K562 (cell line): ENCODE measurements at regions not wholly inside any gene's neighbourhood (a gene's known extent, or its start where the extent isn't known, plus 50 kb on each side); places are given as distances from the start of the nearest gene placed in this dataset.

Experiments
- ATAC-seq: fragments of 200-7000 bp; cut with Tn5 transposase; 3 replicates; pipeline ENCODE4 v1.9.1; 2020; ENCODE audit warnings: moderate library complexity
- BruUV-seq: library from RNA; stranded (reverse); fragments of 400-500 nt; replicated peaks from 2 replicates; lab custom pipeline; 2021; lab: Mats Ljungman, UMichigan
- CTCF ChIA-PET: fragments of 300-600 bp; formaldehyde crosslinking; extraction: SDS; loops from one replicate; lab custom pipeline; 2021; ENCODE audit warnings: low intra/inter-chr PET ratio; lab: Yijun Ruan, JAX
- POLR2A ChIA-PET: fragments of 300-600, 350-650 bp; sonication (Branson Sonifier 250); formaldehyde crosslinking; extraction: SDS; loops from one replicate; lab custom pipeline; 2021; ENCODE audit warnings: antibody characterized with exemption, inconsistent platforms; lab: Yijun Ruan, JAX
- DNase-seq, 4 experiments: peaks; one replicate each; pipeline versions ENCODE4 v3.0.0 to v3.0.0-alpha.2; 2011 to 2018; ENCODE audit warnings: low spot score in 3 of 4, mixed read lengths in 3 of 4; ENCODE audit errors: extremely low read depth in 1 of 4
- FAIRE-seq: peaks from 2 replicates; lab custom pipeline; 2011; peaks lifted over from hg19 to GRCh38; lab: Jason Lieb, UNC
- H2AFZ ChIP-seq: 2 replicates; pipeline ENCODE4 v1.6.0; 2011; ENCODE audit warnings: low read depth, low read length, control low read depth, inconsistent platforms
- H3K27ac ChIP-seq: fragments of 200-600 bp; 3 replicates; pipeline ENCODE4 v1.8.0; 2011; ENCODE audit warnings: low read depth, mild to moderate bottlenecking, control low read depth, inconsistent platforms, low read length, moderate library complexity, mixed read lengths; ENCODE audit errors: extremely low read depth
- H3K27me3 ChIP-seq, 2 experiments: fragments of 300-600 bp in 1 of 2; 2 replicates in 1 of 2; 3 replicates in 1 of 2; pipeline versions ENCODE4 v1.6.0 to v1.8.0; 2011; ENCODE audit warnings: inconsistent platforms in 2 of 2, low read length in 2 of 2, mild to moderate bottlenecking in 1 of 2, mixed read lengths in 1 of 2, moderate library complexity in 1 of 2; ENCODE audit not compliant: control insufficient read depth in 2 of 2, insufficient read depth in 2 of 2
- H3K36me3 ChIP-seq: fragments of 300-600 bp; 3 replicates; pipeline ENCODE4 v1.8.0; 2011; ENCODE audit warnings: mild to moderate bottlenecking, low read length, inconsistent platforms; ENCODE audit not compliant: control insufficient read depth, insufficient read depth
- H3K4me1 ChIP-seq, 2 experiments: fragments of 200-600 bp in 1 of 2; replicated peaks in 1 of 2; 2 replicates in 1 of 2; 3 replicates in 1 of 2; pipeline versions ENCODE4 v1.5.1 to v1.8.0; 2011; ENCODE audit warnings: inconsistent platforms in 2 of 2, low read length in 2 of 2, mild to moderate bottlenecking in 1 of 2, mixed read lengths in 1 of 2, moderate library complexity in 1 of 2; ENCODE audit not compliant: control insufficient read depth in 2 of 2, insufficient read depth in 2 of 2
- H3K4me2 ChIP-seq: 2 replicates; pipeline ENCODE4 v1.6.1; 2011; ENCODE audit warnings: low read length, control low read depth, inconsistent platforms, mixed read lengths; ENCODE audit not compliant: insufficient read depth
- H3K4me3 ChIP-seq: fragments of 200-600 bp; sonication (generic), shearing (Covaris generic); 2 replicates; pipeline ENCODE4 v1.5.1; 2016; ENCODE audit warnings: control low read depth, inconsistent platforms
- H3K79me2 ChIP-seq: fragments of 200-600 bp; 3 replicates; pipeline ENCODE4 v1.8.0; 2011; ENCODE audit warnings: low read length, inconsistent platforms; ENCODE audit not compliant: control insufficient read depth, insufficient read depth
- H3K9ac ChIP-seq, 2 experiments: 2 replicates each; pipeline versions ENCODE4 v1.6.0 to v1.6.1; 2011; ENCODE audit warnings: low read depth in 2 of 2, low read length in 2 of 2, control low read depth in 1 of 2, inconsistent platforms in 1 of 2, mild to moderate bottlenecking in 1 of 2, mixed read lengths in 1 of 2; ENCODE audit not compliant: insufficient read depth in 1 of 2
- H3K9me1 ChIP-seq: one replicate; pipeline ENCODE4 v1.6.0; 2011; ENCODE audit warnings: inconsistent platforms, mild to moderate bottlenecking, low read length, moderate library complexity; ENCODE audit not compliant: control insufficient read depth, insufficient read depth
- H3K9me3 ChIP-seq: replicated peaks from 2 replicates; pipeline ENCODE4 v1.5.1; 2011; ENCODE audit warnings: low read depth, low read length, inconsistent platforms; ENCODE audit not compliant: control insufficient read depth, insufficient read depth
- H4K20me1 ChIP-seq: replicated peaks from 2 replicates; pipeline ENCODE4 v1.6.1; 2011; ENCODE audit warnings: low read length, inconsistent platforms, mixed read lengths; ENCODE audit not compliant: control insufficient read depth, insufficient read depth
- RAD21 ChIP-seq, 2 experiments: fragments of 250-450 bp in 1 of 2; fragments of 450-650 bp in 1 of 2; sonication (Bioruptor Pico) in 1 of 2; formaldehyde crosslinking in 1 of 2; IDR thresholded peaks in 1 of 2; conservative IDR thresholded peaks in 1 of 2; 2 replicates each; pipeline versions ENCODE4 v1.4.0 to v1.8.0; 2020 to 2022; ENCODE audit warnings: mild to moderate bottlenecking in 2 of 2, moderate library complexity in 1 of 2
- RBM25 ChIP-seq: fragments of 200-400 bp; formaldehyde crosslinking; IDR thresholded peaks from 2 replicates; pipeline ENCODE4 v1.6.1; 2018; ENCODE audit warnings: low read length, low read depth, moderate library complexity; ENCODE audit not compliant: severe bottlenecking
- SMC3 ChIP-seq: conservative IDR thresholded peaks from 2 replicates; pipeline ENCODE4 v1.6.1; 2011; ENCODE audit warnings: low read depth, low read length, improper control_type of control experiment; ENCODE audit not compliant: insufficient read depth
- ZBTB1 ChIP-seq: sonication (generic); formaldehyde crosslinking; IDR thresholded peaks from 2 replicates; pipeline ENCODE4 v1.8.1; 2023; ENCODE audit warnings: missing genetic modification reagents, low read depth, mild to moderate bottlenecking, borderline replicate concordance
- WGBS: fragments of 100-300 bp; shearing (Covaris generic); methylation state at CpG from one replicate; pipeline ENCODE4 v1.1.6; 2016; ENCODE audit warnings: low coverage, mixed read lengths; ENCODE audit not compliant: insufficient coverage; ENCODE audit errors: missing lambda C conversion rate; 5-methylcytosine and 5-hydroxymethylcytosine counted together
- in situ Hi-C: fragments of 300-500 bp; cut with MboI; formaldehyde crosslinking; loops from 4 replicates; pipeline ENCODE4 v1.15.0; 2018; ENCODE audit warnings: inconsistent platforms, mixed read lengths
- intact Hi-C: fragments of 100-400 bp; cut with micrococcal nuclease; formaldehyde crosslinking; loops from 2 replicates; pipeline ENCODE4 v1.14.2; 2022
- TF ChIP-seq, protein P1 (sequence below): fragments of 250-450 bp; sonication (Bioruptor Pico); IDR thresholded peaks from 2 replicates; pipeline ENCODE4 v1.4.0; 2020
- TF ChIP-seq, protein P2 (sequence below), 3 experiments: IDR thresholded peaks in 2 of 3; conservative IDR thresholded peaks in 1 of 3; 2 replicates each; pipeline ENCODE4 v1.5.1; 2011 to 2012; ENCODE audit warnings: low read length in 3 of 3, mild to moderate bottlenecking in 3 of 3, control low read depth in 2 of 3, improper control_type of control experiment in 1 of 3, inconsistent platforms in 1 of 3, low read depth in 1 of 3, mixed read lengths in 1 of 3, moderate library complexity in 1 of 3; ENCODE audit not compliant: insufficient read depth in 2 of 3

DNA sequence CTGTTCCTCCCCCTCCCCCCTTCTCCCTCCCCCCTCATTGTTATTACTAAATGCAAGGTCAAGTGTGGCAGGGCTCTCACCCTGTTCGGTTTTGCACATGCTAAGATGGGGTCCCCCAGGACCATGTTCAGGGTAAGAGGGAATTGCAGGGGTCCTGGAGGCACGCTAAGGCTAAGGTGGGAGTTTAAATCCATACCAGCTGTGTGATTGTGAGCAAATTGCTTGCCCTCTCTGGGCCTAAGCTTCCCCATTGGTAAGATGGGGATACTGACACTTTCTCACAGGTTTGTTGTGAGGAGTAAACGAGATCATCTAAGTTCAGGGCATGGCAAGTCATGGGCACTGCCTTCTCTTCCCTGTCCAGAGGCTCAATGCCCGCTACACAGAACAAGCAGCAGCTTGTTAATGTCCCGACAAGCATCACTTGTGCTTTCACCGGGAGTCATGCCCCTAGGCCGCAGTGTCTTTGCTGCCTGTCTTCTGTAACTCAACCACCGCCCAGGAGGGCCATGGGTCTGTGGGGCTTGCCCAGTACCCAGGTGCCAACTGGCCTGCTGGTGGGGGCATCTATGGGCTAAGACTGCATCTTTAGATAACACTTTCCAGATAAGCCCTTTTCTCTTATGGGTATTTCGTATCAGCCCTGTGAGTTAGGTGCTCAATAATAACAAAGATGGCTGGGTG, 279.1 kb downstream of the MYCN start:
- in situ Hi-C loops = no loop called here
- CTCF ChIA-PET = no interaction called here

GRCh38 chr2:16218625-16219024, 278.3 kb downstream of the MYCN start:
- Histone ChIP-seq H3K79me2 (no peaks in the 10 kb centered on the region), H3K4me1 (no peaks in the 10 kb centered on the region; a peak in 1 of 5 replicates), H3K36me3 (no peaks in the 10 kb centered on the region), H3K4me3 (no peak overlapping the region), H3K27ac (no peak overlapping the region), H3K4me2 (no peak overlapping the region), H3K27me3 (peaks cover 7 to 26% of the 10 kb centered on the region in 2 experiments; a peak in 3 of 5 replicates), H4K20me1 (no peaks in the 10 kb centered on the region), H3K9me1 (no peaks in the 10 kb centered on the region), H3K9me3 (no peaks in the 10 kb centered on the region), H3K9ac (no peak overlapping the region), H2AFZ (no peak overlapping the region)
- ATAC-seq (peak; percentile 89), DNase-seq (peak; percentile 17 to 39 (median 24)), FAIRE-seq (peak; percentile 46)
- CTCF ChIA-PET = no interaction called here
- TF ChIP-seq SMC3 = 0 out of 2 replicates have a peak, but pooled peaks have one; percentile 11
- TF ChIP-seq RAD21 (CRISPR knock-in tag; conservative IDR thresholded peaks at IDR 0.05 in 1 of 2, IDR thresholded peaks at IDR 0.05 in 1 of 2) = peak in 1 of 2 experiments; percentile 39; a peak in 1 of 4 replicates
- TF ChIP-seq, protein P1, sequence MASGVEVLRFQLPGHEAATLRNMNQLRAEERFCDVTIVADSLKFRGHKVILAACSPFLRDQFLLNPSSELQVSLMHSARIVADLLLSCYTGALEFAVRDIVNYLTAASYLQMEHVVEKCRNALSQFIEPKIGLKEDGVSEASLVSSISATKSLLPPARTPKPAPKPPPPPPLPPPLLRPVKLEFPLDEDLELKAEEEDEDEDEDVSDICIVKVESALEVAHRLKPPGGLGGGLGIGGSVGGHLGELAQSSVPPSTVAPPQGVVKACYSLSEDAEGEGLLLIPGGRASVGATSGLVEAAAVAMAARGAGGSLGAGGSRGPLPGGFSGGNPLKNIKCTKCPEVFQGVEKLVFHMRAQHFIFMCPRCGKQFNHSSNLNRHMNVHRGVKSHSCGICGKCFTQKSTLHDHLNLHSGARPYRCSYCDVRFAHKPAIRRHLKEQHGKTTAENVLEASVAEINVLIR = no peak
- TF ChIP-seq, protein P2, sequence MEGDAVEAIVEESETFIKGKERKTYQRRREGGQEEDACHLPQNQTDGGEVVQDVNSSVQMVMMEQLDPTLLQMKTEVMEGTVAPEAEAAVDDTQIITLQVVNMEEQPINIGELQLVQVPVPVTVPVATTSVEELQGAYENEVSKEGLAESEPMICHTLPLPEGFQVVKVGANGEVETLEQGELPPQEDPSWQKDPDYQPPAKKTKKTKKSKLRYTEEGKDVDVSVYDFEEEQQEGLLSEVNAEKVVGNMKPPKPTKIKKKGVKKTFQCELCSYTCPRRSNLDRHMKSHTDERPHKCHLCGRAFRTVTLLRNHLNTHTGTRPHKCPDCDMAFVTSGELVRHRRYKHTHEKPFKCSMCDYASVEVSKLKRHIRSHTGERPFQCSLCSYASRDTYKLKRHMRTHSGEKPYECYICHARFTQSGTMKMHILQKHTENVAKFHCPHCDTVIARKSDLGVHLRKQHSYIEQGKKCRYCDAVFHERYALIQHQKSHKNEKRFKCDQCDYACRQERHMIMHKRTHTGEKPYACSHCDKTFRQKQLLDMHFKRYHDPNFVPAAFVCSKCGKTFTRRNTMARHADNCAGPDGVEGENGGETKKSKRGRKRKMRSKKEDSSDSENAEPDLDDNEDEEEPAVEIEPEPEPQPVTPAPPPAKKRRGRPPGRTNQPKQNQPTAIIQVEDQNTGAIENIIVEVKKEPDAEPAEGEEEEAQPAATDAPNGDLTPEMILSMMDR (IDR thresholded peaks at IDR 0.05 in 2 of 3, conservative IDR thresholded peaks at IDR 0.05 in 1 of 3; ENCODE audit: insufficient read depth in 2 of 3, low read depth in 1 of 3, low read length in 3 of 3) = peak; percentile 50 to 64 (median 51)
- WGBS = 0% methylated on average over 3 of the region's 3 CpGs
- intact Hi-C loops = no loop called here
- no TSS peak for BruUV-seq
- POLR2A ChIA-PET = no interaction called here
- in situ Hi-C loops = no loop called here

More for the DNA sequence above, 279.1 kb downstream of the MYCN start:
- H3K27ac ChIP-seq = no peak overlapping the region
- no peaks in the 10 kb centered on the region for H4K20me1 ChIP-seq
- no peak overlapping the region for H3K9ac ChIP-seq
- no peaks in the 10 kb centered on the region; a peak in 1 of 5 replicates for H3K4me1 ChIP-seq
- FAIRE-seq (no peak), ATAC-seq (no peak), DNase-seq (no peak)
- POLR2A ChIA-PET = no interaction called here
- H2AFZ ChIP-seq = no peak overlapping the region
- no peaks in the 10 kb centered on the region for H3K9me3 ChIP-seq
- H3K9me1 ChIP-seq = no peaks in the 10 kb centered on the region
- H3K36me3 ChIP-seq = no peaks in the 10 kb centered on the region
- no peak overlapping the region for H3K4me3 ChIP-seq
- intact Hi-C loops = no loop called here
- TF ChIP-seq ZBTB1 (CRISPR knock-in tag) (no peak), RBM25 (peak; percentile 61)
- 0% methylated on average over 8 of the region's 9 CpGs for WGBS
- no TSS peak for BruUV-seq
- H3K4me2 ChIP-seq = no peak overlapping the region
- peaks cover 5 to 26% of the 10 kb centered on the region in 2 experiments; a peak in 3 of 5 replicates for H3K27me3 ChIP-seq
- H3K79me2 ChIP-seq = no peaks in the 10 kb centered on the region
